ENCODE measurements at regions not wholly inside any gene's neighbourhood (a gene's known extent, or its start where the extent isn't known, plus 50 kb on each side); places are given as distances from the start of the nearest gene placed in this dataset.

- TF ChIP-seq GABPA (IDR thresholded peaks at IDR 0.05; ENCODE audit: low read depth) (no peak), SP1 (IDR thresholded peaks at IDR 0.05; ENCODE audit: low read depth, low read length) (no peak), EP300 (IDR thresholded peaks at IDR 0.05; ENCODE audit: borderline replicate concordance in 1 of 2, control insufficient read depth in 1 of 2, low read depth in 2 of 2, low read length in 2 of 2) (no peak), RFX5 (IDR thresholded peaks at IDR 0.05; ENCODE audit: low read depth, low read length) (no peak), CHD1 (IDR thresholded peaks at IDR 0.05; ENCODE audit: low read depth, low read length) (no peak), PRDM15 (CRISPR knock-in tag; IDR thresholded peaks at IDR 0.05) (no peak), MTA2 (IDR thresholded peaks at IDR 0.05; ENCODE audit: low read depth) (no peak), DPF2 (IDR thresholded peaks at IDR 0.05) (no peak), JUND (IDR thresholded peaks at IDR 0.05; ENCODE audit: low read depth, low read length) (no peak), EZH2 (IDR thresholded peaks at IDR 0.05; ENCODE audit: borderline replicate concordance, control insufficient read depth, low read depth, low read length) (no peak), NR2F1 (conservative IDR thresholded peaks at IDR 0.05) (no peak)
- TF ChIP-seq, protein P1, sequence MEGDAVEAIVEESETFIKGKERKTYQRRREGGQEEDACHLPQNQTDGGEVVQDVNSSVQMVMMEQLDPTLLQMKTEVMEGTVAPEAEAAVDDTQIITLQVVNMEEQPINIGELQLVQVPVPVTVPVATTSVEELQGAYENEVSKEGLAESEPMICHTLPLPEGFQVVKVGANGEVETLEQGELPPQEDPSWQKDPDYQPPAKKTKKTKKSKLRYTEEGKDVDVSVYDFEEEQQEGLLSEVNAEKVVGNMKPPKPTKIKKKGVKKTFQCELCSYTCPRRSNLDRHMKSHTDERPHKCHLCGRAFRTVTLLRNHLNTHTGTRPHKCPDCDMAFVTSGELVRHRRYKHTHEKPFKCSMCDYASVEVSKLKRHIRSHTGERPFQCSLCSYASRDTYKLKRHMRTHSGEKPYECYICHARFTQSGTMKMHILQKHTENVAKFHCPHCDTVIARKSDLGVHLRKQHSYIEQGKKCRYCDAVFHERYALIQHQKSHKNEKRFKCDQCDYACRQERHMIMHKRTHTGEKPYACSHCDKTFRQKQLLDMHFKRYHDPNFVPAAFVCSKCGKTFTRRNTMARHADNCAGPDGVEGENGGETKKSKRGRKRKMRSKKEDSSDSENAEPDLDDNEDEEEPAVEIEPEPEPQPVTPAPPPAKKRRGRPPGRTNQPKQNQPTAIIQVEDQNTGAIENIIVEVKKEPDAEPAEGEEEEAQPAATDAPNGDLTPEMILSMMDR (IDR thresholded peaks at IDR 0.05 in 2 of 3, conservative IDR thresholded peaks at IDR 0.05 in 1 of 3; ENCODE audit: control insufficient read depth in 2 of 3, extremely low read depth in 1 of 3, insufficient read depth in 1 of 3, low read depth in 3 of 3, low read length in 3 of 3): no peak
These were observed 633.5 kb downstream of the DCDC2C start for GRCh38 chr2:4336864-4337263.

Measured in GM12878 (cell line).